ENCODE measurements at regions not wholly inside any gene's neighbourhood (a gene's known extent, or its start where the extent isn't known, plus 50 kb on each side); places are given as distances from the start of the nearest gene placed in this dataset.

DNA sequence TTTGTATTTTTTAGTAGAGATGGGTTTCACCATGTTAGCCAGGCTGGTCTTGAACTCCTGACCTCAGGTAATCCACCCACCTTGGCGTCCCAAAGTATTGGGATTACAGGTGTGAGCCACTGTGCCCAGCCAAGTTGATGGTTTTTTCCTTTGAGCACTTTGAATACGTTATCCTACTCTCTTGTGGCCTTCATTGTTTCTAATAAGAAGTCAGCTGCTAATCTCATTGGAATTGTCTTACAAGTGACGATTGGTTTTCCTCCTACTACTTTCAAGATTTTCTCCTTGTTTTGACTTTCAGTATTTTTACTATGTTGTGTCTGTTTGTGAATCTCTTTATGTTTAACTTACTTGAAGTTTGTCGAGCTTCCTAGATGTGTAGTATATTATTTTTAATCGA, 88.5 kb downstream of the TMEM200C start:
- TF ChIP-seq, protein P1, sequence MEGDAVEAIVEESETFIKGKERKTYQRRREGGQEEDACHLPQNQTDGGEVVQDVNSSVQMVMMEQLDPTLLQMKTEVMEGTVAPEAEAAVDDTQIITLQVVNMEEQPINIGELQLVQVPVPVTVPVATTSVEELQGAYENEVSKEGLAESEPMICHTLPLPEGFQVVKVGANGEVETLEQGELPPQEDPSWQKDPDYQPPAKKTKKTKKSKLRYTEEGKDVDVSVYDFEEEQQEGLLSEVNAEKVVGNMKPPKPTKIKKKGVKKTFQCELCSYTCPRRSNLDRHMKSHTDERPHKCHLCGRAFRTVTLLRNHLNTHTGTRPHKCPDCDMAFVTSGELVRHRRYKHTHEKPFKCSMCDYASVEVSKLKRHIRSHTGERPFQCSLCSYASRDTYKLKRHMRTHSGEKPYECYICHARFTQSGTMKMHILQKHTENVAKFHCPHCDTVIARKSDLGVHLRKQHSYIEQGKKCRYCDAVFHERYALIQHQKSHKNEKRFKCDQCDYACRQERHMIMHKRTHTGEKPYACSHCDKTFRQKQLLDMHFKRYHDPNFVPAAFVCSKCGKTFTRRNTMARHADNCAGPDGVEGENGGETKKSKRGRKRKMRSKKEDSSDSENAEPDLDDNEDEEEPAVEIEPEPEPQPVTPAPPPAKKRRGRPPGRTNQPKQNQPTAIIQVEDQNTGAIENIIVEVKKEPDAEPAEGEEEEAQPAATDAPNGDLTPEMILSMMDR (IDR thresholded peaks at IDR 0.05), result no peak
- TF ChIP-seq POLR2A (IDR thresholded peaks at IDR 0.05), result no peak

All from body of pancreas (tissue), 4 donors.